CD4-positive, alpha-beta T cell treated with Interferon gamma for 1 hour (primary cell): ENCODE measurements at regions not wholly inside any gene's neighbourhood (a gene's known extent, or its start where the extent isn't known, plus 50 kb on each side); places are given as distances from the start of the nearest gene placed in this dataset.
"Not testable (repeated sequence)": the region's sequence is repeated elsewhere in the genome, so short reads cannot be mapped to it uniquely, and the experiment has no call there.

Experiments
- DNase-seq: peaks from one replicate; pipeline ENCODE4 v3.0.0-alpha.2; 2020

GRCh38 chr14:30162066-30162465, 234.4 kb upstream of the PRKD1 start:
- DNase-seq, result no peak

GRCh38 chr14:30165255-30165654, 237.6 kb upstream of the PRKD1 start:
- no peak for DNase-seq

- no peak for DNase-seq
Observed at GRCh38 chr14:30177781-30178180, 250.1 kb upstream of the PRKD1 start.

- no peak for DNase-seq
Observed at GRCh38 chr14:30179381-30180130, 251.9 kb upstream of the PRKD1 start.

GRCh38 chr14:30180219-30180618, 252.6 kb upstream of the PRKD1 start:
- DNase-seq, result no peak

GRCh38 chr14:30185832-30186231, 258.2 kb upstream of the PRKD1 start:
- DNase-seq, result no peak

GRCh38 chr14:30191639-30192279, 264.1 kb upstream of the PRKD1 start:
- no peak for DNase-seq

GRCh38 chr14:30193101-30193500, 265.5 kb upstream of the PRKD1 start:
- DNase-seq, result no peak

- DNase-seq, result no peak
Observed at GRCh38 chr14:30193845-30194501, 266.3 kb upstream of the PRKD1 start.

GRCh38 chr14:30194741-30195148, 267.1 kb upstream of the PRKD1 start:
- DNase-seq, result no peak

- no peak for DNase-seq
Observed at GRCh38 chr14:30195941-30196340, 268.3 kb upstream of the PRKD1 start.

- no peak for DNase-seq
Observed at GRCh38 chr14:30196861-30197260, 269.2 kb upstream of the PRKD1 start.

GRCh38 chr14:30198720-30199119, 271.1 kb upstream of the PRKD1 start:
- DNase-seq, result not testable (repeated sequence)

GRCh38 chr14:30204431-30204980, 276.9 kb upstream of the PRKD1 start:
- DNase-seq, result no peak

- DNase-seq, result no peak
Observed at GRCh38 chr14:30209136-30209535, 281.5 kb upstream of the PRKD1 start.

GRCh38 chr14:30210630-30211029, 283.0 kb upstream of the PRKD1 start:
- no peak for DNase-seq

- DNase-seq, result no peak
Observed at GRCh38 chr14:30211326-30211725, 283.7 kb upstream of the PRKD1 start.

- DNase-seq, result no peak
Observed at GRCh38 chr14:30214014-30214413, 286.4 kb upstream of the PRKD1 start.

GRCh38 chr14:30214461-30215090, 286.9 kb upstream of the PRKD1 start:
- DNase-seq, result no peak

GRCh38 chr14:30218907-30219306, 291.3 kb upstream of the PRKD1 start:
- DNase-seq, result no peak

GRCh38 chr14:30221546-30221945, 293.9 kb upstream of the PRKD1 start:
- DNase-seq, result no peak

GRCh38 chr14:30223385-30223785, 295.7 kb upstream of the PRKD1 start:
- no peak for DNase-seq

GRCh38 chr14:30223966-30224365, 296.3 kb upstream of the PRKD1 start:
- no peak for DNase-seq
